HEK293 (cell line): ENCODE measurements at regions not wholly inside any gene's neighbourhood (a gene's known extent, or its start where the extent isn't known, plus 50 kb on each side); places are given as distances from the start of the nearest gene placed in this dataset.

Experiments
- CTCF ChIA-PET: fragments of 350-600 bp; formaldehyde crosslinking; extraction: SDS; loops from one replicate; lab custom pipeline; 2021; ENCODE audit warnings: antibody characterized with exemption; lab: Yijun Ruan, JAX
- POLR2A ChIA-PET: fragments of 300-600 bp; formaldehyde crosslinking; extraction: SDS; loops from one replicate; lab custom pipeline; 2020; ENCODE audit warnings: antibody characterized with exemption, inconsistent platforms; lab: Yijun Ruan, JAX
- H3K27ac ChIP-seq: fragments of 200-500 bp; sonication (Bioruptor generic); 2 replicates; pipeline ENCODE4 v1.5.1; 2014; ENCODE audit warnings: low read depth, low read length, control low read depth, inconsistent platforms; ENCODE audit errors: extremely low read depth
- H3K36me3 ChIP-seq, 2 experiments: fragments of 200-500 bp in 1 of 2; sonication (Bioruptor generic) in 1 of 2; 1 replicate in 1 of 2; 2 replicates in 1 of 2; pipeline ENCODE4 v1.5.1; 2014 to 2017; ENCODE audit warnings: inconsistent platforms in 2 of 2, low read length in 2 of 2; ENCODE audit not compliant: control insufficient read depth in 2 of 2, insufficient read depth in 1 of 2
- H3K4me1 ChIP-seq: fragments of 200-500 bp; sonication (Bioruptor generic); 2 replicates; pipeline ENCODE4 v1.5.1; 2014; ENCODE audit warnings: mild to moderate bottlenecking, low read length, inconsistent platforms; ENCODE audit not compliant: control insufficient read depth, insufficient read depth
- H3K4me3 ChIP-seq: 2 replicates; pipeline ENCODE4 v1.5.1; 2011; ENCODE audit warnings: low read depth, mild to moderate bottlenecking, control low read depth, low read length, moderate library complexity
- H3K9me3 ChIP-seq: fragments of 200-500 bp; sonication (Bioruptor generic); 2 replicates; pipeline ENCODE4 v1.5.1; 2014; ENCODE audit warnings: low read depth, low read length, inconsistent platforms; ENCODE audit not compliant: control insufficient read depth, insufficient read depth
- GFI1B ChIP-seq: fragments of 450-650 bp; formaldehyde crosslinking; IDR thresholded peaks from 2 replicates; pipeline ENCODE4 v1.5.1; 2016; ENCODE audit warnings: missing biosample characterization, missing genetic modification characterization
- HIC1 ChIP-seq: fragments of 450-650 bp; formaldehyde crosslinking; IDR thresholded peaks from 2 replicates; pipeline ENCODE4 v1.5.1; 2016; ENCODE audit warnings: missing biosample characterization, missing genetic modification characterization
- PRDM2 ChIP-seq: fragments of 450-650 bp; formaldehyde crosslinking; IDR thresholded peaks from 2 replicates; pipeline ENCODE4 v1.5.1; 2016; ENCODE audit warnings: missing biosample characterization, missing genetic modification characterization, borderline replicate concordance
- ZBTB21 ChIP-seq: fragments of 450-650 bp; formaldehyde crosslinking; IDR thresholded peaks from 2 replicates; pipeline ENCODE4 v1.5.1; 2017; ENCODE audit warnings: missing biosample characterization, missing genetic modification characterization
- ZBTB26 ChIP-seq: fragments of 450-650 bp; formaldehyde crosslinking; optimal IDR thresholded peaks from 2 replicates; pipeline ENCODE3; 2016; ENCODE audit warnings: missing biosample characterization, mild to moderate bottlenecking, missing genetic modification characterization
- ZFP69B ChIP-seq: fragments of 450-650 bp; formaldehyde crosslinking; IDR thresholded peaks from 2 replicates; pipeline ENCODE4 v1.5.1; 2016; ENCODE audit warnings: missing biosample characterization, missing genetic modification characterization
- ZNF16 ChIP-seq: fragments of 450-650 bp; formaldehyde crosslinking; IDR thresholded peaks from 2 replicates; pipeline ENCODE4 v1.5.1; 2016; ENCODE audit warnings: low read depth, missing biosample characterization, missing genetic modification characterization
- ZNF211 ChIP-seq: fragments of 450-650 bp; formaldehyde crosslinking; IDR thresholded peaks from 2 replicates; pipeline ENCODE4 v1.5.1; 2016; ENCODE audit warnings: low read depth, missing biosample characterization, missing genetic modification characterization
- ZNF221 ChIP-seq: fragments of 450-650 bp; formaldehyde crosslinking; IDR thresholded peaks from 2 replicates; pipeline ENCODE4 v1.5.1; 2017; ENCODE audit warnings: missing biosample characterization, missing genetic modification characterization, borderline replicate concordance
- ZNF302 ChIP-seq: fragments of 450-650 bp; formaldehyde crosslinking; IDR thresholded peaks from 2 replicates; pipeline ENCODE4 v1.5.1; 2016; ENCODE audit warnings: missing biosample characterization, missing genetic modification characterization, low read depth
- ZNF398 ChIP-seq: fragments of 450-650 bp; formaldehyde crosslinking; IDR thresholded peaks from 2 replicates; pipeline ENCODE4 v1.5.1; 2017; ENCODE audit warnings: missing biosample characterization, missing genetic modification characterization
- ZNF433 ChIP-seq: fragments of 450-650 bp; formaldehyde crosslinking; IDR thresholded peaks from 2 replicates; pipeline ENCODE4 v1.5.1; 2016; ENCODE audit warnings: missing biosample characterization, missing genetic modification characterization, low read depth
- ZSCAN23 ChIP-seq: fragments of 450-650 bp; formaldehyde crosslinking; IDR thresholded peaks from 2 replicates; pipeline ENCODE4 v1.5.1; 2016; ENCODE audit warnings: missing biosample characterization, missing genetic modification characterization
- TF ChIP-seq, protein P1 (sequence below): fragments of 450-650 bp; formaldehyde crosslinking; IDR thresholded peaks from 2 replicates; pipeline ENCODE4 v1.5.1; 2016; ENCODE audit warnings: missing biosample characterization, missing genetic modification characterization

DNA sequence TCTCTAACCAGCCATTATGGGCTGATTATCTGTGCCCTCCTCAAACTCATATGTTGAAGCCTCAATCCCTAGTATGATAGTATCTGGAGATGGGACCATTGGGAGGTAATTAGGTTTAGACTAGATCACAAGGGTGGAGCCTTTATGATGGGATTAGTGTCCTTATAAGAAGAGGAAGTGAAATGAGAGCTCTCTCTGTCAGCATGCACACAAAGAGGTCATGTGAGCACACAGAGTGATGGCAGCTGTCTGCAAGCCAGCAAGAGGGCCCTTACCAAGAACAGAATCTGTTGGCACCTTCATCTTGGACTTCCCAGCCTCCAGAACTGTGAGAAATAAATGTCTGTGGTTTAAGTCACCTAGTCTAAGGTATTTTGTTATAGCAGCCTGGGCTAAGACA, 101.9 kb downstream of the PCTP start:
- TF ChIP-seq ZNF16 (tag by site-specific recombination) (no peak), ZNF398 (tag by site-specific recombination) (no peak), ZNF433 (tag by site-specific recombination) (no peak), ZSCAN23 (tag by site-specific recombination) (no peak), PRDM2 (no peak)
- Histone ChIP-seq H3K4me3 (no peak overlapping the region), H3K27ac (no peak overlapping the region), H3K36me3 (no peaks in the 10 kb centered on the region), H3K4me1 (no peaks in the 10 kb centered on the region), H3K9me3 (no peaks in the 10 kb centered on the region)
- CTCF ChIA-PET, result no interaction called here
- POLR2A ChIA-PET, result no interaction called here

GRCh38 chr17:55859301-55859795, 108.5 kb downstream of the PCTP start:
- H3K27ac ChIP-seq, result no peak overlapping the region
- TF ChIP-seq HIC1 (tag by site-specific recombination) (no peak), GFI1B (tag by site-specific recombination) (no peak), ZBTB26 (tag by site-specific recombination) (no peak), ZBTB21 (tag by site-specific recombination) (no peak), ZFP69B (tag by site-specific recombination) (no peak), ZNF302 (tag by site-specific recombination) (no peak), ZNF221 (tag by site-specific recombination) (no peak), ZNF211 (tag by site-specific recombination) (no peak)
- TF ChIP-seq, protein P1, sequence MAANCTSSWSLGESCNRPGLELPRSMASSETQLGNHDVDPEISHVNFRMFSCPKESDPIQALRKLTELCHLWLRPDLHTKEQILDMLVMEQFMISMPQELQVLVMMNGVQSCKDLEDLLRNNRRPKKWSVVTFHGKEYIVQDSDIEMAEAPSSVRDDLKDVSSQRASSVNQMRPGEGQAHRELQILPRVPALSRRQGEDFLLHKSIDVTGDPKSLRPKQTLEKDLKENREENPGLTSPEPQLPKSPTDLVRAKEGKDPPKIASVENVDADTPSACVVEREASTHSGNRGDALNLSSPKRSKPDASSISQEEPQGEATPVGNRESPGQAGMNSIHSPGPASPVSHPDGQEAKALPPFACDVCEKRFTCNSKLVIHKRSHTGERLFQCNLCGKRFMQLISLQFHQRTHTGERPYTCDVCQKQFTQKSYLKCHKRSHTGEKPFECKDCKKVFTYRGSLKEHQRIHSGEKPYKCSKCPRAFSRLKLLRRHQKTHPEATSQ (tag by site-specific recombination), result no peak
- CTCF ChIA-PET, result interaction anchor here (0.8 to 1.2 kb wide), 2 partner anchors 10 to 87 kb away, joined by 3 read pairs; no protein-coding TSS in a partner anchor
- H3K36me3 ChIP-seq, result no peaks in the 10 kb centered on the region
- H3K4me3 ChIP-seq, result no peak overlapping the region
- H3K4me1 ChIP-seq, result no peaks in the 10 kb centered on the region
- POLR2A ChIA-PET, result no interaction called here
- H3K9me3 ChIP-seq, result no peaks in the 10 kb centered on the region
